ENCODE measurements at regions not wholly inside any gene's neighbourhood (a gene's known extent, or its start where the extent isn't known, plus 50 kb on each side); places are given as distances from the start of the nearest gene placed in this dataset.
"Not testable (repeated sequence)": the region's sequence is repeated elsewhere in the genome, so short reads cannot be mapped to it uniquely, and the experiment has no call there.

- H3K4me3 ChIP-seq (ENCODE audit: insufficient read depth, low read depth, low read length, poor library complexity, severe bottlenecking); H3K27me3 ChIP-seq (replicated peaks; ENCODE audit: control insufficient read depth, insufficient read depth, low read length, poor library complexity, severe bottlenecking); H3K4me1 ChIP-seq (ENCODE audit: control insufficient read depth, insufficient read depth, low read length, poor library complexity, severe bottlenecking); H3K27ac ChIP-seq (ENCODE audit: insufficient read depth, low read length, poor library complexity, severe bottlenecking); DNase-seq; H3K9me3 ChIP-seq (ENCODE audit: control insufficient read depth, low read length); H3K36me3 ChIP-seq (ENCODE audit: control insufficient read depth, insufficient read depth, low read length): not testable (repeated sequence)
Observed at GRCh38 chr14:86064595-86064994, 534.7 kb downstream of the FLRT2 start.

- H3K4me1 ChIP-seq (ENCODE audit: control insufficient read depth, insufficient read depth, low read length, poor library complexity, severe bottlenecking), result no peaks in the 10 kb centered on the region
- no peaks in the 10 kb centered on the region for H3K36me3 ChIP-seq (ENCODE audit: control insufficient read depth, insufficient read depth, low read length)
Observed at GRCh38 chr14:86057018-86057667, 527.2 kb downstream of the FLRT2 start.

GRCh38 chr14:86055512-86056075, 525.6 kb downstream of the FLRT2 start:
- H3K4me3 ChIP-seq (ENCODE audit: insufficient read depth, low read depth, low read length, poor library complexity, severe bottlenecking), result no peak overlapping the region
- no peaks in the 10 kb centered on the region for H3K27me3 ChIP-seq (replicated peaks; ENCODE audit: control insufficient read depth, insufficient read depth, low read length, poor library complexity, severe bottlenecking)
- no peaks in the 10 kb centered on the region for H3K4me1 ChIP-seq (ENCODE audit: control insufficient read depth, insufficient read depth, low read length, poor library complexity, severe bottlenecking)
- H3K36me3 ChIP-seq (ENCODE audit: control insufficient read depth, insufficient read depth, low read length), result no peaks in the 10 kb centered on the region
- no peak overlapping the region for H3K27ac ChIP-seq (ENCODE audit: insufficient read depth, low read length, poor library complexity, severe bottlenecking)
- DNase-seq, result no peak
- H3K9me3 ChIP-seq (ENCODE audit: control insufficient read depth, low read length), result no peaks in the 10 kb centered on the region

More at GRCh38 chr14:86057018-86057667, 527.2 kb downstream of the FLRT2 start:
- no peak overlapping the region for H3K4me3 ChIP-seq (ENCODE audit: insufficient read depth, low read depth, low read length, poor library complexity, severe bottlenecking)
- no peaks in the 10 kb centered on the region for H3K27me3 ChIP-seq (replicated peaks; ENCODE audit: control insufficient read depth, insufficient read depth, low read length, poor library complexity, severe bottlenecking)
- no peaks in the 10 kb centered on the region for H3K9me3 ChIP-seq (ENCODE audit: control insufficient read depth, low read length)
- no peak for DNase-seq
- no peak overlapping the region for H3K27ac ChIP-seq (ENCODE audit: insufficient read depth, low read length, poor library complexity, severe bottlenecking)

GRCh38 chr14:86052868-86053267, 522.9 kb downstream of the FLRT2 start:
- Histone ChIP-seq H3K27ac (ENCODE audit: insufficient read depth, low read length, poor library complexity, severe bottlenecking) (no peak overlapping the region), H3K36me3 (ENCODE audit: control insufficient read depth, insufficient read depth, low read length) (no peaks in the 10 kb centered on the region), H3K4me1 (ENCODE audit: control insufficient read depth, insufficient read depth, low read length, poor library complexity, severe bottlenecking) (no peaks in the 10 kb centered on the region), H3K4me3 (ENCODE audit: insufficient read depth, low read depth, low read length, poor library complexity, severe bottlenecking) (no peak overlapping the region), H3K9me3 (ENCODE audit: control insufficient read depth, low read length) (no peaks in the 10 kb centered on the region), H3K27me3 (replicated peaks; ENCODE audit: control insufficient read depth, insufficient read depth, low read length, poor library complexity, severe bottlenecking) (no peaks in the 10 kb centered on the region)
- DNase-seq, result no peak

GRCh38 chr14:86050757-86051156, 520.8 kb downstream of the FLRT2 start:
- Histone ChIP-seq H3K4me1 (ENCODE audit: control insufficient read depth, insufficient read depth, low read length, poor library complexity, severe bottlenecking) (no peaks in the 10 kb centered on the region), H3K27ac (ENCODE audit: insufficient read depth, low read length, poor library complexity, severe bottlenecking) (no peak overlapping the region), H3K4me3 (ENCODE audit: insufficient read depth, low read depth, low read length, poor library complexity, severe bottlenecking) (no peak overlapping the region), H3K36me3 (ENCODE audit: control insufficient read depth, insufficient read depth, low read length) (no peaks in the 10 kb centered on the region), H3K9me3 (ENCODE audit: control insufficient read depth, low read length) (no peaks in the 10 kb centered on the region), H3K27me3 (replicated peaks; ENCODE audit: control insufficient read depth, insufficient read depth, low read length, poor library complexity, severe bottlenecking) (no peaks in the 10 kb centered on the region)
- DNase-seq, result no peak

GRCh38 chr14:86050072-86050683, 520.2 kb downstream of the FLRT2 start:
- H3K27me3 ChIP-seq (replicated peaks; ENCODE audit: control insufficient read depth, insufficient read depth, low read length, poor library complexity, severe bottlenecking), result no peaks in the 10 kb centered on the region
- H3K4me3 ChIP-seq (ENCODE audit: insufficient read depth, low read depth, low read length, poor library complexity, severe bottlenecking), result no peak overlapping the region
- no peak for DNase-seq
- H3K36me3 ChIP-seq (ENCODE audit: control insufficient read depth, insufficient read depth, low read length), result no peaks in the 10 kb centered on the region
- no peak overlapping the region for H3K27ac ChIP-seq (ENCODE audit: insufficient read depth, low read length, poor library complexity, severe bottlenecking)
- no peaks in the 10 kb centered on the region for H3K4me1 ChIP-seq (ENCODE audit: control insufficient read depth, insufficient read depth, low read length, poor library complexity, severe bottlenecking)
- no peaks in the 10 kb centered on the region for H3K9me3 ChIP-seq (ENCODE audit: control insufficient read depth, low read length)

GRCh38 chr14:86039176-86039575, 509.2 kb downstream of the FLRT2 start:
- H3K4me3 ChIP-seq (ENCODE audit: insufficient read depth, low read depth, low read length, poor library complexity, severe bottlenecking), result no peak overlapping the region
- DNase-seq, result no peak

GRCh38 chr14:86038387-86039042, 508.6 kb downstream of the FLRT2 start:
- H3K36me3 ChIP-seq (ENCODE audit: control insufficient read depth, insufficient read depth, low read length), result no peaks in the 10 kb centered on the region
- no peaks in the 10 kb centered on the region for H3K9me3 ChIP-seq (ENCODE audit: control insufficient read depth, low read length)
- no peaks in the 10 kb centered on the region for H3K27me3 ChIP-seq (replicated peaks; ENCODE audit: control insufficient read depth, insufficient read depth, low read length, poor library complexity, severe bottlenecking)
- H3K4me3 ChIP-seq (ENCODE audit: insufficient read depth, low read depth, low read length, poor library complexity, severe bottlenecking), result no peak overlapping the region
- DNase-seq, result no peak
- H3K4me1 ChIP-seq (ENCODE audit: control insufficient read depth, insufficient read depth, low read length, poor library complexity, severe bottlenecking), result no peaks in the 10 kb centered on the region
- no peak overlapping the region for H3K27ac ChIP-seq (ENCODE audit: insufficient read depth, low read length, poor library complexity, severe bottlenecking)

More at GRCh38 chr14:86039176-86039575, 509.2 kb downstream of the FLRT2 start:
- H3K4me1 ChIP-seq (ENCODE audit: control insufficient read depth, insufficient read depth, low read length, poor library complexity, severe bottlenecking), result no peaks in the 10 kb centered on the region
- no peak overlapping the region for H3K27ac ChIP-seq (ENCODE audit: insufficient read depth, low read length, poor library complexity, severe bottlenecking)
- no peaks in the 10 kb centered on the region for H3K9me3 ChIP-seq (ENCODE audit: control insufficient read depth, low read length)
- no peaks in the 10 kb centered on the region for H3K36me3 ChIP-seq (ENCODE audit: control insufficient read depth, insufficient read depth, low read length)
- no peaks in the 10 kb centered on the region for H3K27me3 ChIP-seq (replicated peaks; ENCODE audit: control insufficient read depth, insufficient read depth, low read length, poor library complexity, severe bottlenecking)

GRCh38 chr14:86035882-86036281, 505.9 kb downstream of the FLRT2 start:
- no peak for DNase-seq
- no peaks in the 10 kb centered on the region for H3K36me3 ChIP-seq (ENCODE audit: control insufficient read depth, insufficient read depth, low read length)
- no peaks in the 10 kb centered on the region for H3K4me1 ChIP-seq (ENCODE audit: control insufficient read depth, insufficient read depth, low read length, poor library complexity, severe bottlenecking)
- no peak overlapping the region for H3K27ac ChIP-seq (ENCODE audit: insufficient read depth, low read length, poor library complexity, severe bottlenecking)
- no peaks in the 10 kb centered on the region for H3K27me3 ChIP-seq (replicated peaks; ENCODE audit: control insufficient read depth, insufficient read depth, low read length, poor library complexity, severe bottlenecking)
- no peaks in the 10 kb centered on the region for H3K9me3 ChIP-seq (ENCODE audit: control insufficient read depth, low read length)
- H3K4me3 ChIP-seq (ENCODE audit: insufficient read depth, low read depth, low read length, poor library complexity, severe bottlenecking), result no peak overlapping the region

- no peaks in the 10 kb centered on the region for H3K27me3 ChIP-seq (replicated peaks; ENCODE audit: control insufficient read depth, insufficient read depth, low read length, poor library complexity, severe bottlenecking)
- no peak for DNase-seq
- no peaks in the 10 kb centered on the region for H3K4me1 ChIP-seq (ENCODE audit: control insufficient read depth, insufficient read depth, low read length, poor library complexity, severe bottlenecking)
- H3K4me3 ChIP-seq (ENCODE audit: insufficient read depth, low read depth, low read length, poor library complexity, severe bottlenecking), result no peak overlapping the region
- H3K9me3 ChIP-seq (ENCODE audit: control insufficient read depth, low read length), result no peaks in the 10 kb centered on the region
- no peaks in the 10 kb centered on the region for H3K36me3 ChIP-seq (ENCODE audit: control insufficient read depth, insufficient read depth, low read length)
- H3K27ac ChIP-seq (ENCODE audit: insufficient read depth, low read length, poor library complexity, severe bottlenecking), result no peak overlapping the region
Observed at GRCh38 chr14:86027990-86028389, 498.0 kb downstream of the FLRT2 start.
